ENCODE measurements at regions not wholly inside any gene's neighbourhood (a gene's known extent, or its start where the extent isn't known, plus 50 kb on each side); places are given as distances from the start of the nearest gene placed in this dataset.

DNA sequence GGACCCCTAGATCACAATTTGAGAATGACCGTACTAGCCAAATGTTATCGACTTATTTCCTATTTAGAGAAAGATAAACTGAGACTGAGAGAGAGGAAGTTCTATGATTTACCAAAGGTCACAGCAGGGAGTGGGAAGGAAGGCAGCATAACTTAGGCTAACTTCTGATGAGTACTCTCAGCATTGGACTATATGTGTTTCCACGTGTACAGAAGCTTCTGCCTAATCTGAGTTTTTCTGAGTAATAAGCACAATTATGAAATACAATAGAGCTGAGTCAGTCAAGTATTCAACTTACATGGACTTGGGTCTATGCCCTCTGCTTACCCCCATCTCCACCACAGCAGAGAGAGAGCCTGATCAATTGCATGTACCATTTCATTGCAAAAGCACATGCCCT, 88.1 kb upstream of the HIVEP3 start:
- no peak overlapping the region for H2AK5ac ChIP-seq (ENCODE audit: insufficient read length, low read length)
- no peak overlapping the region for H2BK12ac ChIP-seq (ENCODE audit: insufficient read length, low read depth, low read length)
- Mint-ChIP-seq H3K27me3 (ENCODE audit: low read depth) (peaks cover 17% of the 10 kb centered on the region), H3K9me3 (no peaks in the 10 kb centered on the region), H3K36me3 (ENCODE audit: insufficient read depth in 1 of 3, low read depth in 3 of 3) (no peaks in the 10 kb centered on the region), H3K4me3 (no peak overlapping the region), H3K4me1 (peaks cover 4 to 5% of the 10 kb centered on the region in 2 experiments; a peak in 3 of 4 replicates), H3K27ac (no peak overlapping the region)
- H3K79me1 ChIP-seq (ENCODE audit: insufficient read depth, low read depth, low read length, poor library complexity, severe bottlenecking) = no peaks in the 10 kb centered on the region
- H3K9me3 ChIP-seq (ENCODE audit: control insufficient read depth, low read depth, low read length) = no peaks in the 10 kb centered on the region
- H2AFZ ChIP-seq (ENCODE audit: low read length) = no peak overlapping the region
- TF ChIP-seq, protein P1, sequence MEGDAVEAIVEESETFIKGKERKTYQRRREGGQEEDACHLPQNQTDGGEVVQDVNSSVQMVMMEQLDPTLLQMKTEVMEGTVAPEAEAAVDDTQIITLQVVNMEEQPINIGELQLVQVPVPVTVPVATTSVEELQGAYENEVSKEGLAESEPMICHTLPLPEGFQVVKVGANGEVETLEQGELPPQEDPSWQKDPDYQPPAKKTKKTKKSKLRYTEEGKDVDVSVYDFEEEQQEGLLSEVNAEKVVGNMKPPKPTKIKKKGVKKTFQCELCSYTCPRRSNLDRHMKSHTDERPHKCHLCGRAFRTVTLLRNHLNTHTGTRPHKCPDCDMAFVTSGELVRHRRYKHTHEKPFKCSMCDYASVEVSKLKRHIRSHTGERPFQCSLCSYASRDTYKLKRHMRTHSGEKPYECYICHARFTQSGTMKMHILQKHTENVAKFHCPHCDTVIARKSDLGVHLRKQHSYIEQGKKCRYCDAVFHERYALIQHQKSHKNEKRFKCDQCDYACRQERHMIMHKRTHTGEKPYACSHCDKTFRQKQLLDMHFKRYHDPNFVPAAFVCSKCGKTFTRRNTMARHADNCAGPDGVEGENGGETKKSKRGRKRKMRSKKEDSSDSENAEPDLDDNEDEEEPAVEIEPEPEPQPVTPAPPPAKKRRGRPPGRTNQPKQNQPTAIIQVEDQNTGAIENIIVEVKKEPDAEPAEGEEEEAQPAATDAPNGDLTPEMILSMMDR (conservative IDR thresholded peaks at IDR 0.05) = no peak
- no peak overlapping the region for H2BK15ac ChIP-seq (ENCODE audit: low read depth, low read length)
- no peak overlapping the region for H4K91ac ChIP-seq (ENCODE audit: insufficient read length, low read depth, low read length)
- H3K23ac ChIP-seq (ENCODE audit: insufficient read length, low read depth, low read length) = no peak overlapping the region
- no peak overlapping the region for H4K8ac ChIP-seq (replicated peaks; ENCODE audit: insufficient read length, low read depth, low read length)
- H3K79me2 ChIP-seq (ENCODE audit: insufficient read depth, low read length) = no peaks in the 10 kb centered on the region
- no peak overlapping the region for H3K9ac ChIP-seq (ENCODE audit: extremely low read depth, insufficient read length, low read length)
- no peaks in the 10 kb centered on the region for H4K20me1 ChIP-seq (ENCODE audit: control insufficient read depth, insufficient read depth, insufficient read length)
- no peaks in the 10 kb centered on the region for H3K23me2 ChIP-seq (ENCODE audit: insufficient read length, low read depth, low read length, poor library complexity, severe bottlenecking)
- H4K5ac ChIP-seq (ENCODE audit: insufficient read length, low read depth, low read length) = no peak overlapping the region
- H2BK5ac ChIP-seq (ENCODE audit: insufficient read length, low read length) = no peak overlapping the region
- no peak overlapping the region for H3K4ac ChIP-seq (ENCODE audit: low read depth, low read length)
- no peak overlapping the region for H2BK20ac ChIP-seq (ENCODE audit: low read depth, low read length, poor library complexity, severe bottlenecking)
- no CpG with 5 or more reads among the region's 3 CpGs for WGBS (ENCODE audit: extremely low coverage, insufficient read length, low lambda C conversion rate)
- no peak overlapping the region for H3K27ac ChIP-seq (ENCODE audit: insufficient read length, low read depth, low read length)
- H2BK120ac ChIP-seq (ENCODE audit: low read depth, low read length, poor library complexity, severe bottlenecking) = no peak overlapping the region
- no peaks in the 10 kb centered on the region for H3K4me1 ChIP-seq (ENCODE audit: insufficient read depth, low read length)
- no peak overlapping the region for H3K14ac ChIP-seq (ENCODE audit: insufficient read depth, low read length)
- no peak overlapping the region for H3K4me2 ChIP-seq (ENCODE audit: insufficient read depth, insufficient read length, low read length)
- H3T11ph ChIP-seq (ENCODE audit: low read length) = no peak overlapping the region
- H3K27me3 ChIP-seq (ENCODE audit: insufficient read depth, low read length) = no peaks in the 10 kb centered on the region
- H3K18ac ChIP-seq (ENCODE audit: insufficient read length, low read depth, low read length) = no peak overlapping the region
- no peak for DNase-seq
- no peak overlapping the region for H3K56ac ChIP-seq (ENCODE audit: insufficient read length, low read depth, low read length)

Data from H9 (cell line).